Smooth muscle cell (in vitro differentiated cells): ENCODE measurements at regions not wholly inside any gene's neighbourhood (a gene's known extent, or its start where the extent isn't known, plus 50 kb on each side); places are given as distances from the start of the nearest gene placed in this dataset.

ENCODE experiments used
- DNase-seq: peaks from one replicate; lab custom pipeline; 2025; ENCODE audit not compliant: unreplicated experiment; lab: John Stamatoyannopoulos, UW
- H2AFZ ChIP-seq: fragments of 200-600 bp; sonication (generic); 2 replicates; pipeline ENCODE4 v1.6.0; 2016; ENCODE audit warnings: antibody characterized with exemption, low read depth, mild to moderate bottlenecking
- H3F3A ChIP-seq: fragments of 200-600 bp; sonication (generic); 2 replicates; pipeline ENCODE4 v1.6.0; 2017; ENCODE audit warnings: antibody characterized with exemption, low read depth
- H3K27ac ChIP-seq: fragments of 200-600 bp; sonication (generic); 2 replicates; pipeline ENCODE4 v1.5.1; 2016; ENCODE audit warnings: low read depth, mild to moderate bottlenecking
- H3K27me3 ChIP-seq: fragments of 200-600 bp; sonication (generic); 2 replicates; pipeline ENCODE4 v1.6.1; 2016; ENCODE audit warnings: low read depth, mild to moderate bottlenecking
- H3K36me3 ChIP-seq: fragments of 200-600 bp; sonication (generic); 2 replicates; pipeline ENCODE4 v1.5.1; 2016; ENCODE audit warnings: low read depth
- H3K4me1 ChIP-seq: fragments of 200-600 bp; sonication (generic); 2 replicates; pipeline ENCODE4 v1.5.1; 2016; ENCODE audit warnings: low read depth
- H3K4me2 ChIP-seq: fragments of 200-600 bp; sonication (generic); 2 replicates; pipeline ENCODE4 v1.6.0; 2016; ENCODE audit warnings: mild to moderate bottlenecking
- H3K4me3 ChIP-seq: fragments of 200-600 bp; sonication (generic); 2 replicates; pipeline ENCODE4 v1.5.1; 2016; ENCODE audit warnings: mild to moderate bottlenecking
- H3K79me2 ChIP-seq: fragments of 200-600 bp; sonication (generic); 2 replicates; pipeline ENCODE4 v1.6.0; 2016; ENCODE audit warnings: low read depth, mild to moderate bottlenecking
- H3K9ac ChIP-seq: fragments of 200-600 bp; sonication (generic); 2 replicates; pipeline ENCODE4 v1.6.0; 2016; ENCODE audit warnings: low read depth
- H3K9me3 ChIP-seq: fragments of 200-600 bp; sonication (generic); replicated peaks from 2 replicates; pipeline ENCODE4 v1.5.1; 2016; ENCODE audit warnings: low read depth
- H4K20me1 ChIP-seq: fragments of 200-600 bp; sonication (generic); 2 replicates; pipeline ENCODE4 v1.6.0; 2016; ENCODE audit warnings: low read depth
- WGBS: methylation state at CpG from one replicate; pipeline ENCODE4 v1.1.7; 2016; ENCODE audit warnings: low lambda C conversion rate; 5-methylcytosine and 5-hydroxymethylcytosine counted together
- TF ChIP-seq, protein P1 (sequence below): fragments of 200-600 bp; sonication (generic); IDR thresholded peaks from 2 replicates; pipeline ENCODE4 v1.5.1; 2017; ENCODE audit warnings: borderline replicate concordance, mild to moderate bottlenecking, antibody characterized with exemption; ENCODE audit not compliant: insufficient read depth, poor library complexity, severe bottlenecking

DNA sequence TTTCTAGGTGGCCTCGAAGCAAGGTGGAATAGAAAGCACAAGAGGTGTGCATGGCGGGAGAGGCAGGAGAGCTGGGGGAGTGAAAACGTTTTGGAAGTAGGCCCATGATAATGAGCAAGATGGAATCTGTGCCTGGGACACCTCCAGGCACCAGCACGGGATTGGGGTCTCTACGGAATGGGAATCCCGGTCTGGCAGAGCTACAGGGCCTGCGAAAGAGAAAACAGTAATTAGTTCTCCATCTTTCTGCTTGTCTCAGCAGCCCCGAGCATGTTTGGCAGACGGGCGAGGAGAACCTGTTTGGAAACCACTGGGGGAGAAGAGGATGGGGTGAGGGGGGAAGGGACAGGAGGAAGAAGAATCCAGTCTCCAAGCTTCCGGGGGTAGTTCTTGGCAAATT lies 258.7 kb downstream of the SOX9 start:
- TF ChIP-seq, protein P1, sequence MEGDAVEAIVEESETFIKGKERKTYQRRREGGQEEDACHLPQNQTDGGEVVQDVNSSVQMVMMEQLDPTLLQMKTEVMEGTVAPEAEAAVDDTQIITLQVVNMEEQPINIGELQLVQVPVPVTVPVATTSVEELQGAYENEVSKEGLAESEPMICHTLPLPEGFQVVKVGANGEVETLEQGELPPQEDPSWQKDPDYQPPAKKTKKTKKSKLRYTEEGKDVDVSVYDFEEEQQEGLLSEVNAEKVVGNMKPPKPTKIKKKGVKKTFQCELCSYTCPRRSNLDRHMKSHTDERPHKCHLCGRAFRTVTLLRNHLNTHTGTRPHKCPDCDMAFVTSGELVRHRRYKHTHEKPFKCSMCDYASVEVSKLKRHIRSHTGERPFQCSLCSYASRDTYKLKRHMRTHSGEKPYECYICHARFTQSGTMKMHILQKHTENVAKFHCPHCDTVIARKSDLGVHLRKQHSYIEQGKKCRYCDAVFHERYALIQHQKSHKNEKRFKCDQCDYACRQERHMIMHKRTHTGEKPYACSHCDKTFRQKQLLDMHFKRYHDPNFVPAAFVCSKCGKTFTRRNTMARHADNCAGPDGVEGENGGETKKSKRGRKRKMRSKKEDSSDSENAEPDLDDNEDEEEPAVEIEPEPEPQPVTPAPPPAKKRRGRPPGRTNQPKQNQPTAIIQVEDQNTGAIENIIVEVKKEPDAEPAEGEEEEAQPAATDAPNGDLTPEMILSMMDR, result no peak
- H3K27me3 ChIP-seq, result no peaks in the 10 kb centered on the region
- no peak for DNase-seq
- no peaks in the 10 kb centered on the region for H3K36me3 ChIP-seq
- 70% methylated on average over 11 of the region's 11 CpGs for WGBS
- H3F3A ChIP-seq, result no peaks in the 10 kb centered on the region
- H2AFZ ChIP-seq, result no peak overlapping the region
- H3K4me2 ChIP-seq, result no peak overlapping the region
- H4K20me1 ChIP-seq, result no peaks in the 10 kb centered on the region
- no peak overlapping the region for H3K9ac ChIP-seq
- H3K27ac ChIP-seq, result no peak overlapping the region
- H3K9me3 ChIP-seq, result no peaks in the 10 kb centered on the region
- H3K4me3 ChIP-seq, result no peak overlapping the region
- peaks cover 21% of the 10 kb centered on the region for H3K4me1 ChIP-seq
- no peaks in the 10 kb centered on the region for H3K79me2 ChIP-seq

DNA sequence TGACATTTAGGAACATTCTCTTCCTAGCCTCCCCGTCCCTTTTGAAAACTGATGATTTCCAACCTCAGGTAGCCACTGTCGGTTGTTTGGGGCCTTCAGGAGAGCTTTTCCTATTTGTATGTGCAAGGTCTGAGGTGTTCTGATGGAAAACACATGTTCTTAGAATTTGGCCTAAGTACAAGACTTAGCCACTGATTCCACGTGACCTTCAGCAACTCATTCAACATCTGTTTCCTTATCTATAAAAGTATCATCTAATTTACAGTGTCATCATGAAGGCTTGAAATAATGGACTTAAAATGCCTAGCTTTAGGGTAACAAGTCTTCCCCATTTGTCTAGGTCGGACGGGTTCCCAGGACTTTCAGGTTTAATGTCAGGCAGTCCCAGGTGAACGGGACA lies 259.3 kb downstream of the SOX9 start:
- Histone ChIP-seq H3K9me3 (no peaks in the 10 kb centered on the region), H3K79me2 (no peaks in the 10 kb centered on the region), H3K4me1 (peaks cover 21% of the 10 kb centered on the region), H3K4me3 (no peak overlapping the region), H3K4me2 (no peak overlapping the region), H3F3A (no peaks in the 10 kb centered on the region), H3K36me3 (no peaks in the 10 kb centered on the region), H3K9ac (no peak overlapping the region), H4K20me1 (no peaks in the 10 kb centered on the region), H2AFZ (no peak overlapping the region), H3K27me3 (no peaks in the 10 kb centered on the region), H3K27ac (no peak overlapping the region)
- no peak for DNase-seq
- 89% methylated on average over 6 of the region's 6 CpGs for WGBS
- TF ChIP-seq, protein P1, result no peak

DNA sequence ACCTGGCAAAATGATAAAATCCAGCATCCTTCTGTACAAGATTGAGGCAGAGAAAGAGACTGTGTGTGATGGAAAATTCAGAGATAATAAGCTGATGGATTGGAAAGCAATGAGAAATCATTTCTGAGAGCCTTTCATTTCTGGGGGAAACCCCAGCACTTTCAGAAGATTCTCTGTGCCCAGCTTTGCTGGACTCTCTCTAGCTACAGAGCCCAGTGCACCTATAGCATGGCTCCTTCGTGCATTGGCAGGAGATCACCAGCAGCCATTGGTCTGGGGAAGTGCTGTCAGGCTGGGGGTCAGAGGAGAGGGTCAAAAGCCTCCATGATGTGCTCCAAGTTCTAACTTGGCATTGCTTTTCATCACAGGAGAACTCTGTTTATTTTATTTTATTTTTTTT lies 259.9 kb downstream of the SOX9 start:
- TF ChIP-seq, protein P1, result no peak
- no peak overlapping the region for H3K9ac ChIP-seq
- no peak overlapping the region for H3K27ac ChIP-seq
- no peaks in the 10 kb centered on the region for H3K27me3 ChIP-seq
- H3K4me2 ChIP-seq, result no peak overlapping the region
- DNase-seq, result no peak
- peaks cover 21% of the 10 kb centered on the region for H3K4me1 ChIP-seq
- no peaks in the 10 kb centered on the region for H3K36me3 ChIP-seq
- H3K4me3 ChIP-seq, result no peak overlapping the region
- 96% methylated on average over 1 of the region's 1 CpG for WGBS
- H2AFZ ChIP-seq, result no peak overlapping the region
- no peaks in the 10 kb centered on the region for H3F3A ChIP-seq
- no peaks in the 10 kb centered on the region for H3K79me2 ChIP-seq
- H3K9me3 ChIP-seq, result no peaks in the 10 kb centered on the region
- H4K20me1 ChIP-seq, result no peaks in the 10 kb centered on the region

DNA sequence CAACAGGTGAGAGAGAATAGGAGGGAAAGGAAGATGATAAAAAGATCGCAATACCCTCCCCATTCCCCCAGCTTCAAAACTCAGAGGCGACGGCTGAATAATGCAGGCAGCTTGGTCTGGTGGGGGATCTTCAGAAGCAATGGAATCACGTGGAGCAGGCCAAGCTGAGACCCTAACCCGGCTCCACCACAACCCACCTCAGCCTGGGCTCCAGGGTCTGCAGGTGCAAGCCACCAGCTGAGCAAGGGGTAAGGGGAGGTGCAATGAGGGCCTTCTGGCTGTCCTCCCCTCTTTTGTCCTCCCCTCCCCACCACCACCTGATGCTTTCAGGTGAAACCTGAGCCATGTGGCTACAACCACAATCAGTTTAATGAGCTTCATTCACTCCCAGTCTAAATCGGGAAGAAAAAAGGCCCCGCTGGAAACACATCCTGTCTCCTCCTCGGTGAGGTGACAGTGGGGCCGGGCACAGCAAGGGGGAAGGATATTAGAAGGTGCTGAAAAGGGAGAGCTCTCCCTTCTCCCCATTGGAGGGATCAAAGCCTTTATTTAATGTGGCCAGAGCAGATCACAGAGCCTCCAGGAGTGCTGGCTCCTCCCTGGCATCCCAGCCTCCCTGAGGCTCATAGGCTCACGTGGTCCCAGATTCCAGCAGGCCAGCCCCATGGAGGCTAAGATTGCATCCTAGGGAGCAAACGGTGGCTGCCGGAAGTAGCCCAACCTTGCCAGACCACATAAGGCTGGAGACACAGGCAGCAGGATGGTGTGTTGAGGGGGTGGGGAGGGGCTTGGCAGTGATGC lies 261.0 kb downstream of the SOX9 start:
- Histone ChIP-seq H4K20me1 (no peaks in the 10 kb centered on the region), H3K9ac (no peak overlapping the region), H3K79me2 (no peaks in the 10 kb centered on the region), H3K4me3 (no peak overlapping the region), H3K9me3 (no peaks in the 10 kb centered on the region), H3K36me3 (no peaks in the 10 kb centered on the region), H3K4me2 (no peak overlapping the region), H3K27ac (no peak overlapping the region), H2AFZ (no peak overlapping the region), H3K27me3 (no peaks in the 10 kb centered on the region), H3K4me1 (peaks cover 21% of the 10 kb centered on the region), H3F3A (peaks cover 5% of the 10 kb centered on the region)
- no peak for DNase-seq
- 64% methylated on average over 12 of the region's 12 CpGs for WGBS
- TF ChIP-seq, protein P1, result no peak
